ENCODE measurements at regions not wholly inside any gene's neighbourhood (a gene's known extent, or its start where the extent isn't known, plus 50 kb on each side); places are given as distances from the start of the nearest gene placed in this dataset.

DNA sequence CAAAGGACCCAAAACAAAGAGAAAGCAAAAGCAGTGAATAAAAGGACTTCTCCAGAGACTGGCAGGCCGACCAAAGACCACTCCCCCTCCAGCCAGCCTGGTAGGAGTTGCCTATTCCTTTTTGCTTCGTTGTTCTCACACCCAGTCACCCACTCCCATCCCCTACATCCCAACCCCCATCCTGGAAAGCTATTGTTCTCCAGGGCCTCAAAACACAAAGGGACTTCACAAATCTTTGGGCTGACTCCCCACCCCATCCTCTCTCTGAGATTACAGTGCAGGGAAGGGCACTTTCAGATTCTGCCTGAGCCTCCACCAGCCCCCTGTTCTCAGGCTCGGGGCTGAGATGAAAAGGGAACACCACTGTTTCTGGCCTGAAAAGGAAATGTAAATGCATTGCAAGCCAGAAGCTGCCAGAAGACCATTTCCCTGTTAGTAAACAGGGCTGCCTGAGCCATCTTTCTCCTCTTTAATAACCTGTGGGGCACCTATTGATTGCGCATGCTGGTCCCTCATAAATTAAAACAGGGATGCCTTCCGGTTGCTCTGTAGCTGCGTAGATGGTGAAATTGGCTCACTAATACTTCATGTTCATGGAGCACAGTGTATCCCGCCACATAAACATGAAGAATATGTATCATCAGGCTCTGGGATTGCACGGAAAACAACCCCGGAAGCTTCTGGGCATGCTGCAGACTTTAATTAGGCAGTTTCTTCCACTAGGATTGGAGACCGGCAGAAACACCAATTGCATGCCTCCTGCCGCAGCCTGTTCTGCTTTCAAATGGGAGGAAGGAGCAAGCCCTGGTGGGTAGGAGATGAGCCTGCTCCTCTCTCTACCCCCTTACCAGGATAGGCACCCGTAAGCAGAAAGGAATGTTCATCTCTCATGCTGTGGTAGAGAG, 130.3 kb upstream of the FUT8 start:
- H3K27ac ChIP-seq: no peak overlapping the region

DNA sequence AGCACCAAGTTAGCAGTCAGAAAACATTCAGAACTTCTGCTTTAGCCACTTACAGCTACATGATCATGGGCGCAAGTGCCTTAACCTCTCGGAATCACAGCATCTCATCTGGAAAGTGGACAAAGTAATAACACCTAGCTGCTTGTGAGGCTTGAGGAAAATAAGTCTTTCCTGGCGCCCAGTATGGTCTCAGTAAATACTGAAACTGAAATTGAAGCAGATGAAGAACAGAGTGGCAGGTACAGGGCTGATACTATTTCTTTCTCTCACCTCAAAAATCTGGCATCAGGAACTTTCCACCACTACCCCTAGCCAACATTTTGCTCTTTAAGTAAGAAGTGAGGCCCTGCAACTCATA, 129.7 kb upstream of the FUT8 start:
- H3K27ac ChIP-seq: no peak overlapping the region

More for the DNA sequence above, 130.3 kb upstream of the FUT8 start:
- TF ChIP-seq ZFX (IDR thresholded peaks at IDR 0.05) (no peak), CTCF (conservative IDR thresholded peaks at IDR 0.05) (no peak)

DNA sequence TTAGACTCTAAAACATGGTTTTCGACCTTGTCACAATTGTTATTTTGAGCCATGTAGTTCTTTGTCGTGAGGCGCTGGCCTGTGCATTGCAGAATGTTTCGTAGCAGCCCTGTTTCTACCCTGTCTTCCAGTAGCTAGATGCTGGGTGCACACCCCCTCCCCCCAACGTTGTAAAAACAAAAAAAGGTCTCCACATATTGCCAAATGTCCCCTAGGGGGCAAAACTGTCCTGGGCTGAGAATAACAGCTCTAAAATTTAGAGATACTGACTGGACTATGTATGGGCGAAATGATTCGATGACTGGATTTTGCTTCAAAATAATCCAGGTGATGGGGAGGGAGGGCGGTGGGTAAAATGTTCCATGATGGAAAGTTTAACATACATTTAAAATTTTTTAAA, 126.1 kb upstream of the FUT8 start:
- no peak overlapping the region for H3K27ac ChIP-seq
- TF ChIP-seq CTCF (conservative IDR thresholded peaks at IDR 0.05) (no peak; the same call in 1 of the 2 replicates), ZFX (IDR thresholded peaks at IDR 0.05) (no peak)

More for the DNA sequence above, 129.7 kb upstream of the FUT8 start:
- TF ChIP-seq CTCF (conservative IDR thresholded peaks at IDR 0.05) (no peak), ZFX (IDR thresholded peaks at IDR 0.05) (no peak)

- H3K27ac ChIP-seq: no peak overlapping the region
These were observed 125.0 kb upstream of the FUT8 start for GRCh38 chr14:65287264-65288131.

DNA sequence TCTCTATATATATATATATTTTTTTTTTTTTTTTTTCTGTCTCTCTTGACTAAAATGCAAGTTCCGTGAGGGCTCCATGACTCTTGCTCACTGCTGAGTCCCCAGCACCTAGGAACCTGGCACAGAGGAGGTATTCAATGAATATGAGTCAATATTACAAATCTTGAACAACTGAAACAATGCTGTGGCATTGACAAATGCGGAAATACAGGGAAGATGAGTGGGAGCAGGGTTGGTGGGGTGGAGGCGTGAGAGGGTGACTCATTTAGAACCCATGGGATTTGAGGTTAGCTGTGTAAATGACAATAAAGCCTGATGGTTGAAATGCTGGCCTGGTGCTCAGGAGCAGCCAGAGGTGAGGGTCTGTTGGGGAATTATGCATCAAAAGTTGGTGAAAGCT, 121.7 kb upstream of the FUT8 start:
- TF ChIP-seq ZFX (IDR thresholded peaks at IDR 0.05) (no peak), CTCF (conservative IDR thresholded peaks at IDR 0.05) (no peak)
- H3K27ac ChIP-seq: no peak overlapping the region

More at GRCh38 chr14:65287264-65288131, 125.0 kb upstream of the FUT8 start:
- TF ChIP-seq CTCF (conservative IDR thresholded peaks at IDR 0.05) (no peak), ZFX (IDR thresholded peaks at IDR 0.05) (no peak)

DNA sequence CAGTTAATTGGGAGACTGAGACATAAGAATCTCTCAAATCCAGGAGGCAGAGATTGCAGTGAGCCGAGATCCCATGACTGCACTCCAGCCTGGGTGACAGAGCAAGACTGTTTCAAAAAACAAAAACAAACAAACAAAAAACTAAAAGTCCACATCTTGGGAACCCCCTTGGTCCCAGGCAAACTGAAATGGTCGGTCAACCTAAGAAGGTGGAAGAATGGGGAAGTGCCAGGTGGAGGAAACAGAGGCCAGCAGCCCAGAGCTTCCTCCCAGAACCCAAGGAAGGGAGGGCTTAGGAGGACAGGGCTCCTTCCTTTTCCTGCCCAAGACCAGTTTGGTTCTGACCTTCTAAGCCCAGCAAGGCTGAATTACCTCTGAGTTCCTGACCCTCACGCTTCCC, 121.0 kb upstream of the FUT8 start:
- H3K27ac ChIP-seq: no peak overlapping the region
- TF ChIP-seq ZFX (IDR thresholded peaks at IDR 0.05) (no peak), CTCF (conservative IDR thresholded peaks at IDR 0.05) (no peak)

GRCh38 chr14:65294816-65295215, 117.7 kb upstream of the FUT8 start:
- H3K27ac ChIP-seq: no peak overlapping the region

More at GRCh38 chr14:65294816-65295215, 117.7 kb upstream of the FUT8 start:
- TF ChIP-seq ZFX (IDR thresholded peaks at IDR 0.05) (no peak), CTCF (conservative IDR thresholded peaks at IDR 0.05) (no peak)

Measured in C4-2B (cell line).